HPDE6-E6E7 (cell line): ENCODE measurements at regions not wholly inside any gene's neighbourhood (a gene's known extent, or its start where the extent isn't known, plus 50 kb on each side); places are given as distances from the start of the nearest gene placed in this dataset.
"Not testable (repeated sequence)": the region's sequence is repeated elsewhere in the genome, so short reads cannot be mapped to it uniquely, and the experiment has no call there.

ENCODE experiments used
- DNase-seq: peaks from one replicate; pipeline ENCODE4 v3.0.0; 2011; ENCODE audit warnings: missing footprints; ENCODE audit errors: extremely low spot score

GRCh38 chr5:106443746-106444145 is 1227.0 kb downstream of the EFNA5 start:
- DNase-seq = no peak

- DNase-seq = no peak
Measured at GRCh38 chr5:106435185-106435584, 1235.6 kb downstream of the EFNA5 start.

- DNase-seq = not testable (repeated sequence)
Measured at GRCh38 chr5:106430733-106431132, 1240.0 kb downstream of the EFNA5 start.

- no peak for DNase-seq
Measured at GRCh38 chr5:106423109-106423897, 1247.4 kb downstream of the EFNA5 start.

- DNase-seq = no peak
Measured at GRCh38 chr5:106420102-106420501, 1250.6 kb downstream of the EFNA5 start.

- no peak for DNase-seq
Measured at GRCh38 chr5:106418196-106418595, 1252.5 kb downstream of the EFNA5 start.

- no peak for DNase-seq
Measured at GRCh38 chr5:106417566-106417965, 1253.2 kb downstream of the EFNA5 start.

GRCh38 chr5:106417163-106417562 is 1253.6 kb downstream of the EFNA5 start:
- no peak for DNase-seq

- no peak for DNase-seq
Measured at GRCh38 chr5:106415541-106415940, 1255.2 kb downstream of the EFNA5 start.

- no peak for DNase-seq
Measured at GRCh38 chr5:106414342-106414741, 1256.4 kb downstream of the EFNA5 start.

- DNase-seq = no peak
Measured at GRCh38 chr5:106412606-106413005, 1258.1 kb downstream of the EFNA5 start.

GRCh38 chr5:106408570-106408969 is 1262.2 kb downstream of the EFNA5 start:
- no peak for DNase-seq

GRCh38 chr5:106408141-106408540 is 1262.6 kb downstream of the EFNA5 start:
- no peak for DNase-seq

- DNase-seq = no peak
Measured at GRCh38 chr5:106401561-106401960, 1269.2 kb downstream of the EFNA5 start.

GRCh38 chr5:106399391-106399790 is 1271.3 kb downstream of the EFNA5 start:
- peak; percentile 19 for DNase-seq

- peak; percentile 64 for DNase-seq
Measured at GRCh38 chr5:106397700-106398099, 1273.0 kb downstream of the EFNA5 start.

- no peak for DNase-seq
Measured at GRCh38 chr5:106393276-106393675, 1277.5 kb downstream of the EFNA5 start.

- DNase-seq = peak; percentile 12
Measured at GRCh38 chr5:106392766-106393165, 1278.0 kb downstream of the EFNA5 start.

- not testable (repeated sequence) for DNase-seq
Measured at GRCh38 chr5:106387767-106388166, 1283.0 kb downstream of the EFNA5 start.

GRCh38 chr5:106386287-106386686 is 1284.5 kb downstream of the EFNA5 start:
- DNase-seq = no peak

- no peak for DNase-seq
Measured at GRCh38 chr5:106380736-106381135, 1290.0 kb downstream of the EFNA5 start.

GRCh38 chr5:106376522-106376921 is 1294.2 kb downstream of the EFNA5 start:
- DNase-seq = no peak

GRCh38 chr5:106374956-106375355 is 1295.8 kb downstream of the EFNA5 start:
- DNase-seq = no peak

- DNase-seq = no peak
Measured at GRCh38 chr5:106368021-106368420, 1302.7 kb downstream of the EFNA5 start.
